CD4-positive, alpha-beta T cell treated with Interleukin-2 at 100 ng/mL for 4 hours (primary cell): ENCODE measurements at regions not wholly inside any gene's neighbourhood (a gene's known extent, or its start where the extent isn't known, plus 50 kb on each side); places are given as distances from the start of the nearest gene placed in this dataset.

Experiments
- DNase-seq: peaks from one replicate; pipeline ENCODE4 v3.0.0-alpha.2; 2020; ENCODE audit warnings: low spot score

- DNase-seq: no peak
These were observed 251.9 kb upstream of the TCERG1L start for GRCh38 chr10:131563411-131563810.

- no peak for DNase-seq
These were observed 256.0 kb upstream of the TCERG1L start for GRCh38 chr10:131567279-131568162.

- no peak for DNase-seq
These were observed 257.3 kb upstream of the TCERG1L start for GRCh38 chr10:131568866-131569265.

DNA sequence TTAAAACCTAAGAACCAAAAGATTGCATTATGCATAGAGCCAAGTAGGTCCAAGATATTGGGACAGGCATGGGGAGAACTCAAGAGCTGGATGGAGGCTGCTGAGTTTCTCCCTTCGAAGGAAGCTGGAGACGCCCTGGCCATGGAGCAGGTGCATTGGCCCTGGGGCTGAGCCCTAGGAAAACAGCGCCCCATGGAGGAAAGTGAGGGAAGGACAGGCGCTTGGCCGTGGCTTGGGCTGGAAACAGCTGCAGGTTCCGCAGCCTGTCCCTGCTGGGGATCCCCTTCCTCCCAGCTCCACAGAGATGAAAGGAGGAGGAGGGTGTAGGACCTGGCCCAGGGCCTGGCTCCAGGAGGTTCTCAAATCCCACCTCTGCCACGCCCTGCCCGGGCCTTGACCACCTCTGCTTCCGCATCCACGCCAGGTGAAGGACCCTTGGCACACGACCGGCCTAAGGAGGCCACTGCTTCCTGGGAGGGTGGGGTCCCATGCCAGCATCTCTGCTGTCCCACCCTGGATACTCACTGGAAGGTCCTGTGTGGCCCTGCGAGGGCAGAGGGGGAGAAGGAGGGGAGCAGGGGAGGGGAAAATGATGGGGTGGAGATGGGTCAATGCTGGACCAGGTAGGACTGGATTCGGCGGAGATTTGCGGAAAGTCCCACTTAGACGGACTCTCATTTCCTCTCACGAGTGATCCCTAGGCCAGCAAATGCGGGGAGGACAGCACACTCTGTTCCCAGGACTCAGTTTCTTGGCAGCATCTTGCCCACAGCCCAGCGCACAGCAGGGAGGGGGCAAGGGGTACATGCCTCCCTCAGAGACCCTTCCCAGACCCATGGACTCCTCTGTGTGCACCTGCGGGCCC is 258.6 kb upstream of the TCERG1L start:
- DNase-seq: no peak

DNA sequence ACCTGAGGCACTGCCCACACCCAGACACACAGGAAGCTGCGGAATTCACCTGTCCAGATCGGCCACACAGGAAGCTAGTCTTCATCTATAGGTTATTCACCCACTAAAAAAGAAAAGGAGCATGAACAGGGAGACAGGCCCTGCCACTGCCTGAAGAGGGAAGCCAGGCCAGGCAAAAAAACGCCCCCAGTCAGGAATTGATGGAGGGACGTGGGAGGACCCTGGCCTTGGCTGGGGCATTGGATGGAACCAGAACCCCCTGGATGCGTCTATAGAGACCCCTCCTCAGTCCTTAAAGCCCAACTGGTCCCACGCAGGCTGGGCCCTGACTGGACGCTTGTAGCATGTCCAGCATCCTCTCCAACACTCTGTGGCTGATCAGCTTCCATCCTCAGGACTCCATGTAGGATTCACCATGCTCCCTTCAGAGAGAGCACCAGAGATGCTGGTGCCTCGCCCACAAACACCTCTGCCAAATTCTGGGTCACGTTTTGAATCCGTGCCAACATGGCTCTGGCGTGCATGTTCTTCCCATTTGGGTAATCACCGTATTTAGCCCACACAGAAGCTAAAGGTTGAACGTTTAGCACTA is 259.3 kb upstream of the TCERG1L start:
- DNase-seq: no peak

- DNase-seq: no peak
These were observed 259.8 kb upstream of the TCERG1L start for GRCh38 chr10:131571346-131571745.

GRCh38 chr10:131571865-131572264 is 260.3 kb upstream of the TCERG1L start:
- DNase-seq: no peak

DNA sequence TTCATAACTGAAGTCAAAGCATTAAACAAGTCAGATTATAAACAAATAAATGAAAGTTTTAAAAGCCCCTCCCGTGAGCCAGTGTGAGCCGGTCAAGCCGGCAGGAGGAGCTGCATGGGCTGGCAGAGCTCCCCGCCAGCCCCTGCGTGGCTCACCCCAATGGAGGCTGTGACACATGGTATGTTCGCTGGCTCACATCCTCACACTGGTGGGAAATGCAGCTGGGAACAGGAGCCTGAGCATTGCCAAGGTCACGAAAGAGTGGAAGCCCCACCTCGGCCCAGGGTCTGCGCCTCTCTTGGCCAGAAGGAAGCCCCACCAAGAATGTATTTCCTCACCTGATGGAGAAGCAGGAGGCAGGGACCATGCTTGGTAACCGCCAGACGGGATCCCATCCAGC is 261.7 kb upstream of the TCERG1L start:
- DNase-seq: no peak

GRCh38 chr10:131573707-131574106 is 262.2 kb upstream of the TCERG1L start:
- no peak for DNase-seq

- no peak for DNase-seq
These were observed 262.8 kb upstream of the TCERG1L start for GRCh38 chr10:131574363-131574706.

GRCh38 chr10:131574707-131575430 is 263.3 kb upstream of the TCERG1L start:
- no peak for DNase-seq

GRCh38 chr10:131575877-131576276 is 264.4 kb upstream of the TCERG1L start:
- no peak for DNase-seq

- DNase-seq: no peak
These were observed 265.0 kb upstream of the TCERG1L start for GRCh38 chr10:131576341-131577177.

DNA sequence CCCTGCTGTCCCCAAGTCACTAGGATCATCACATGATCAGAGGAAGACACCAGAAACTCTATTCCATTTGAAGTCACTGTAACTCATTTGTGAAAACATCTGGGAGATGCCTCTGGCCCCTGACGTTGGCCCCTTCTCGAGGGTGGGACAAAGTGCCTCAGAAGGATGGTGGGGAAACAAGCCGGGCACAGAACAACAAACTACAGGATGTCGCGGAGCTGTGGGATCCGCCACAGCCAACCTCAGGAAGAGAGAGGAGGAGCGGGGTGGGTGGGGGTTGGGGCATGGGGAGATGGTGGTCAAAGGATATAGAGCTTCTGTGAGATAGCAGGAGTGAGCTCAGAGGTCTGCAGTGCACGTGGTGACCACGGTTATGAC is 265.6 kb upstream of the TCERG1L start:
- no peak for DNase-seq

- DNase-seq: no peak
These were observed 266.4 kb upstream of the TCERG1L start for GRCh38 chr10:131577786-131578471.

- no peak for DNase-seq
These were observed 267.0 kb upstream of the TCERG1L start for GRCh38 chr10:131578472-131578970.

- DNase-seq: no peak
These were observed 267.9 kb upstream of the TCERG1L start for GRCh38 chr10:131579251-131580071.

- DNase-seq: no peak
These were observed 268.6 kb upstream of the TCERG1L start for GRCh38 chr10:131580076-131580652.

GRCh38 chr10:131580674-131581073 is 269.2 kb upstream of the TCERG1L start:
- DNase-seq: no peak
